GM19455 (cell line): ENCODE measurements at regions not wholly inside any gene's neighbourhood (a gene's known extent, or its start where the extent isn't known, plus 50 kb on each side); places are given as distances from the start of the nearest gene placed in this dataset.

Experiments
- ATAC-seq: cut with Tn5 transposase; IDR thresholded peaks from one replicate; pipeline ENCODE4 v1.9.1; 2021; ENCODE audit not compliant: unreplicated experiment

- no peak for ATAC-seq
These were observed 1158.6 kb downstream of the CDH12 start for GRCh38 chr5:21694567-21694966.

GRCh38 chr5:21693591-21693990 lies 1159.6 kb downstream of the CDH12 start:
- ATAC-seq, result no peak

GRCh38 chr5:21689587-21689986 lies 1163.6 kb downstream of the CDH12 start:
- ATAC-seq, result no peak

- no peak for ATAC-seq
These were observed 1164.5 kb downstream of the CDH12 start for GRCh38 chr5:21688655-21689054.

- ATAC-seq, result no peak
These were observed 1165.5 kb downstream of the CDH12 start for GRCh38 chr5:21687621-21688020.

- ATAC-seq, result no peak
These were observed 1166.4 kb downstream of the CDH12 start for GRCh38 chr5:21686706-21687105.

- no peak for ATAC-seq
These were observed 1167.6 kb downstream of the CDH12 start for GRCh38 chr5:21685522-21685921.

- ATAC-seq, result no peak
These were observed 1168.2 kb downstream of the CDH12 start for GRCh38 chr5:21684992-21685391.

GRCh38 chr5:21681911-21682310 lies 1171.2 kb downstream of the CDH12 start:
- no peak for ATAC-seq

GRCh38 chr5:21680641-21681040 lies 1172.5 kb downstream of the CDH12 start:
- ATAC-seq, result no peak

GRCh38 chr5:21680196-21680595 lies 1172.9 kb downstream of the CDH12 start:
- ATAC-seq, result no peak

- ATAC-seq, result no peak
These were observed 1174.6 kb downstream of the CDH12 start for GRCh38 chr5:21678526-21678925.

- no peak for ATAC-seq
These were observed 1180.2 kb downstream of the CDH12 start for GRCh38 chr5:21672911-21673310.

GRCh38 chr5:21672360-21672759 lies 1180.8 kb downstream of the CDH12 start:
- no peak for ATAC-seq

- ATAC-seq, result no peak
These were observed 1187.6 kb downstream of the CDH12 start for GRCh38 chr5:21665524-21665923.

GRCh38 chr5:21663082-21663481 lies 1190.1 kb downstream of the CDH12 start:
- ATAC-seq, result no peak

- no peak for ATAC-seq
These were observed 1192.0 kb downstream of the CDH12 start for GRCh38 chr5:21661184-21661583.

GRCh38 chr5:21654556-21654955 lies 1198.6 kb downstream of the CDH12 start:
- ATAC-seq, result no peak

GRCh38 chr5:21649969-21650368 lies 1203.2 kb downstream of the CDH12 start:
- no peak for ATAC-seq

GRCh38 chr5:21646469-21646868 lies 1206.7 kb downstream of the CDH12 start:
- ATAC-seq, result no peak

- no peak for ATAC-seq
These were observed 1209.1 kb downstream of the CDH12 start for GRCh38 chr5:21644032-21644431.

- ATAC-seq, result no peak
These were observed 1210.8 kb downstream of the CDH12 start for GRCh38 chr5:21642312-21642711.

GRCh38 chr5:21623831-21624230 lies 1229.3 kb downstream of the CDH12 start:
- ATAC-seq, result no peak

GRCh38 chr5:21615195-21615765 lies 1237.9 kb downstream of the CDH12 start:
- no peak for ATAC-seq
